C4-2B (cell line): ENCODE measurements at regions not wholly inside any gene's neighbourhood (a gene's known extent, or its start where the extent isn't known, plus 50 kb on each side); places are given as distances from the start of the nearest gene placed in this dataset.

ENCODE experiments used
- ZFX ChIP-seq: fragments of 450-650 bp; IDR thresholded peaks from 2 replicates; pipeline ENCODE4 v1.6.1; 2017
- TF ChIP-seq, protein P1 (sequence below): fragments of 450-650 bp; conservative IDR thresholded peaks from 2 replicates; pipeline ENCODE4 v1.5.1; 2017; ENCODE audit warnings: mild to moderate bottlenecking

DNA sequence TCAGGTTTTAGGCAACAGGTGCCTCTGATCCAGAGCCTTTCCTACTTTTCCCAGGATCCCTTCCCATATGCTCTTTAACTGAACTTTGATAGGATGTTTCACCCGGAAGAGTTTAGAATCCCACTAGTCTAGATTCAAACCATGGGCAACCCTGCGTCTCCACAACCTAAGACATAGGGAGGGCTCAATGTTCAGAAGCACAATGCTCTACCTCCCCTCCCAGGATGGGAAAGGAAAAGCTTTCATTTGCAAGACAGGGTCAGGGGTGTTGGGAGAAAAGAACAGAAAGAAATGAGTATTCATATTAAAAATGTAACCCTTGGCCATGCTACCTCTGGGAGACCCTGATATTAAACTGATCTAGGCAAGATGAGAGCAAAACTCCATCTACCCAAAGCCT, 230.4 kb downstream of the MREG start:
- TF ChIP-seq, protein P1, sequence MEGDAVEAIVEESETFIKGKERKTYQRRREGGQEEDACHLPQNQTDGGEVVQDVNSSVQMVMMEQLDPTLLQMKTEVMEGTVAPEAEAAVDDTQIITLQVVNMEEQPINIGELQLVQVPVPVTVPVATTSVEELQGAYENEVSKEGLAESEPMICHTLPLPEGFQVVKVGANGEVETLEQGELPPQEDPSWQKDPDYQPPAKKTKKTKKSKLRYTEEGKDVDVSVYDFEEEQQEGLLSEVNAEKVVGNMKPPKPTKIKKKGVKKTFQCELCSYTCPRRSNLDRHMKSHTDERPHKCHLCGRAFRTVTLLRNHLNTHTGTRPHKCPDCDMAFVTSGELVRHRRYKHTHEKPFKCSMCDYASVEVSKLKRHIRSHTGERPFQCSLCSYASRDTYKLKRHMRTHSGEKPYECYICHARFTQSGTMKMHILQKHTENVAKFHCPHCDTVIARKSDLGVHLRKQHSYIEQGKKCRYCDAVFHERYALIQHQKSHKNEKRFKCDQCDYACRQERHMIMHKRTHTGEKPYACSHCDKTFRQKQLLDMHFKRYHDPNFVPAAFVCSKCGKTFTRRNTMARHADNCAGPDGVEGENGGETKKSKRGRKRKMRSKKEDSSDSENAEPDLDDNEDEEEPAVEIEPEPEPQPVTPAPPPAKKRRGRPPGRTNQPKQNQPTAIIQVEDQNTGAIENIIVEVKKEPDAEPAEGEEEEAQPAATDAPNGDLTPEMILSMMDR: no peak
- TF ChIP-seq ZFX: no peak
